DMS153 treated with DMSO at 0.1 percent for 48 hours (cell line): ENCODE measurements at regions not wholly inside any gene's neighbourhood (a gene's known extent, or its start where the extent isn't known, plus 50 kb on each side); places are given as distances from the start of the nearest gene placed in this dataset.

Experiments
- DNase-seq: peaks from one replicate; lab custom pipeline; 2025; ENCODE audit not compliant: unreplicated experiment; lab: John Stamatoyannopoulos, UW

GRCh38 chr4:95985791-95986550 is 146.1 kb downstream of the PDHA2 start:
- no peak for DNase-seq

DNA sequence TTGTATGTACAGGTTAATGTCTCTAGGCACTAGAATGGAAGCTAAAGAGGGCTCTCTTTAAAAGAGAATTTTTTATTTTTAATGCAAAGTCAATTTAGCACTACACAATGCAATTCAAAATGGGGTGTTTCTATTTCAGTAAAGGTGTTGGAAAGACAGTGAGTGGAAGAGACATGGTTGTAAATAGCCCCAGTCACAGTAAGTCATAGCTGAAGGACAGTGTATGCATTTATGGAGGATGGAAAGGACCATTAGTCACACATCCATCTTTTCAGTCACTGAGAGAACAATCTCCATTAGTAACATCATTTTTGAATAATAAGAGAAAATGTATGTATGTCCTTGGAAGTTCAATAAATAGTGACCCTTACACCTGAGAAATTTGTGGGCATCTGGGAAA is 148.0 kb downstream of the PDHA2 start:
- no peak for DNase-seq

GRCh38 chr4:95998311-95998710 is 158.4 kb downstream of the PDHA2 start:
- DNase-seq, result no peak

DNA sequence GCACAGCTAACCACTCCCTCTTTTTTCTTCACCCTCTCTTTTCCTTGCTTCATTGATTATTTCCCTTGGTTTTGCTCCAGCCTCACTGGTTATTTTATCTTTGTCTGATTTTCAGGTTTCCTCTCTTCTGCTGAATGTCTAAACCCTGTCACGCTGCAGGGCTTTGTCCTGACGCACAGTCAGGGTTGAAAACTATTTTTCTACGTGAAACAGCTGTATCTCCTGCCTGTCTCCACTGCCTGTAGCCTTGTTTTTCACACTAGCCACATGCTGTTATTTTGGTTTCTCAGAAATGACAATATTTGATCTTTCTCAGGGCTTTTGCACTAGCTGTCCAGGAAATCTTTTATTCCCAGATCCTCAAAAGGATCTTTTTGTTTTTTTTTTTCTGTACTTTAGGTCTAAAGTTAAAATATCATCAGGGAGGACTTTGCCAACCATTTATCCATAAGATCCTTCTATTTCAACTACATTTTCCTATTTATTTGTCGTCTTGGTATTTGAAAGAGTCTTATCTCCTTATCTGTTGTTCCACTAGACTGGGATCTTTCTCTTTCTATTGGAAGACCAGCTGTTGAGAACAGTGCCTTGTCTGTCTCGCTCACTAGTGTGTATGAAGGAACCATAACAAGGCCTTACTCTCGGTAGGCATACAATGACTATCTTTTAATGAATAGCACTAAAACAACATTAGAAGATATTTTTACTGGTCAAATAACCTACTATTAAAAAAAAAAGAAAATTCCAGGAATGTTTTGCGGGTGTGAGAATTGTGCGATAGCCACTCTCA is 164.3 kb downstream of the PDHA2 start:
- DNase-seq, result no peak

DNA sequence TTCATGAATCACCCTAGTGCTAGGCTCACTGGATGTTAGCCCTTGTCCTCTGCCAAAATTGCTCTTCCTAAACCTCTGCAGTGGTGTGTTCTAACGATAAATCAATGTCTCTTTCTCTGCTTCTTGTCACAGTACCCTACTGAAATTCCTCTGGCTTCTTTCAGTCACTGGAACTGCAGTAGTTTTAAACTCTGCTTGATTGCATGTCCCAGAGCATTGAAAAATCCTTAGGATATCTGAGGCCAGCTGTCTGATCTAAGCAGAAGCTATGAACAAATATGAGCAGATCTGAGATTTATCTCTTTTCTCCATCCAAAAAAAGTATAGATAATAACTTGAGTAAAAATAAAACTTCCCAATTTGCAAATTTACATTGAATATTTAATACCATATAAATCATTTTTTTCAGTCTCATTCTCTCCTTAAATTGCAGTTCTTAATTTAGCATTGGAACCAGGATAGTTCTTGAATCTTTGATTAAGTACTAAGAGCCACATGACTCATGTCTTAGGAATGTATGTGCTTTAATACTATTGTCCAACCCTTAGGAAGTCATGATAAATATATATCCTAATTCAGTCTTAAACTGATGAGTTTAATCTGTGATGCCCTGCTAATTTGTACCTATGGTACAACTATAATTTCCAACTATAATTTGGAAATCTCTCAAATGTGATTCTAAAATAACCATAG is 169.7 kb downstream of the PDHA2 start:
- DNase-seq, result no peak

DNA sequence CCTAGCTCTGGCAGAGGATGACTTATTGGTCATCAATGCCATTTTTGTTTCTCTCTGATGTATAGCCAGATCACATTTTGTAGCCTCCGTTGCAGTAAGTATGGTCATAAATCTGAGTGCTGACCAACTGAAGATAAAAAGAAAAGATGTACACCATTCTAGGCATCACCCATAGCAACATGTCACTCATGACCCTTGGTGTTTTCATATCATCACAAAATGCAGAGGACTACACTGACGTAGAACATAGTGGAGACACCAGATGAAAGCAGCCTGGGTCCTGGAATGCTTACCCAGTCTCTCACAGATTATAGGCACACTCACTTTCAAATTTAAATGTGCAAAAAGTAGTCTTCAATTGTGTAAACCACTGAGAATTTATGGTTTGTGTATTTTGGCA is 172.8 kb downstream of the PDHA2 start:
- DNase-seq, result no peak

DNA sequence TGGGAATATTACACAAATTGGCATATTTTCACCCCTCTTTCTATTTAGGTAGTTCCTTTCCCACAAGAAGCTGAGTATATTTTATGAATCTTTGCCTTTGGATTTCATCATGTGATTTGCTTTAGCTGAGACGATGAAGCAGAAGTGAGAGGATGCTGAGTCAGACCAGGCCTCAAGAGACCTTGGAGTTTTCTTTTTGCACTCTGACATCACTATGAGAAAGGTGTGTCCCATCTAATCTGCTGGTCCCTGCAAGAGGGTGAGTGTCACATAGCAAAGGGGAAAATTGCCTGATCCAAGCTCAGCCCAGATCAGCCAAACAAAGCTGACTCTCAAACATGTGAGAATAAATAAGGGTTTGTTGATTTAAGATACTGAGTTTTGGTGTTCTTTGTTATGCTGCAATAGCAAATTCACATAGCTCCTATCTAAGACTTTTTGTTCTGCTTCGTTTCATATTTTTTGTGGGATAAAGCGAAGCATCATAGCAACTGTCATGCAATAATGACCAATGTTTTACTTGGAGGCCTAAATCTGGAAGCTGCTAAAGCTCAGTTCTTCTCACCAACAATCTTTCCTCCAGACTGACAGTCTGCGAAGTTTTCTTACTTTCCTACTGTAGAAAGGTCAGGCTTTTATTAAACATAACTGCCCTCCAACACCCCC is 176.9 kb downstream of the PDHA2 start:
- no peak for DNase-seq

DNA sequence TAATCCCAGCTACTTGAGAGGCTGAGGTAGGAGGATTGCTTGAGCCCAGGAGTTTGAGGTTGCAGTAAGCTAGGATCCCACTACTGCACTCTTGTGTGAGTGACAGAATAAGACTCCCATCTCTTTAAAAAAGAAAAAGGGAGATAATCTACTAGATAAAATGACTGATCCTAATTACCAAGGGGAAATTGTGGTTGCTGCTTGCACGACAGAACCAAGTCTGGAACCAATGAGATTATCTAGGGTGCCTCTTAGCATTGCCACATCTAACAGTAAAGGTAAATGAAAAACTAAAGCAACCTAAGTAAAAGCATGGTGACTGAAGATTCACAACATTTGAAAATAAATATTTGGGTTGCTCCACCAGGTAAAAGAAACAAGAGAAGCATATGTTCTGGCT is 185.1 kb downstream of the PDHA2 start:
- no peak for DNase-seq

DNA sequence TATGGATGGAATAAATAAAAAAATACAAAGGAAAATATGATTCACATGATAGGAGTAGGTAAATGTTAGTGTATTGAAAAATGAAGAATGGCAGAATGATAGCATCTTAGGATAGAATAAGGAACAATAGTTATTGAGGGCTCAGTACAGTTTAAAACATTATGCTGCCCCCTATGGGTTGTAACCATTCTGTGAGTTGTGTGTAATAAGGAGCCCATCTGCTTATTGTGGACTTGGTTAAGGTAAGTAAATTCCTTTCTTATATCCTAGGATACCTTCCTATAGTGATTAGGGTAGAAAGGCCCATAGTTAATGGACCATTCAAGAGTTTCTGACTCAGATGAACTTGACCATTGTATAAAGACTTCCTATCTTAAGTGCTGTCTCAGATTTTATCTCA is 195.8 kb downstream of the PDHA2 start:
- no peak for DNase-seq

GRCh38 chr4:96036781-96037180 is 196.9 kb downstream of the PDHA2 start:
- no peak for DNase-seq

DNA sequence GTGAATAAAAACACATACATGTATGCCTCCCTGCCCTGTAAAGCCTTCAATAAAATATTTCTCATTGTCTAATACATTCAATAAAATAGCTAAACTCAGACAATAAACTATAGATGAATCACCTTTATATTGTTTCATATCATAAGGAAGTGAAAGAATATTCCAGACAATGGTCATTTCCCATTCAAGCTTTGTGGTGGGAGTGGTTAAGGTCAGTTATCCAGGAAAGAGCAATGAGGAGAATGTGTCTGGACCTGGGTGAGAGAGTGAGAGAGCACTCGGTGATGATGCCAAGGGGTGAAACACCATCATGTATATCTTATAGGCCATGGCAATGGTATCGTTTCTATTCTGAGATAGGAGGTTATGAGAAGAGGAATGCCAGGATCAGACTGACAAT is 197.8 kb downstream of the PDHA2 start:
- DNase-seq, result no peak

DNA sequence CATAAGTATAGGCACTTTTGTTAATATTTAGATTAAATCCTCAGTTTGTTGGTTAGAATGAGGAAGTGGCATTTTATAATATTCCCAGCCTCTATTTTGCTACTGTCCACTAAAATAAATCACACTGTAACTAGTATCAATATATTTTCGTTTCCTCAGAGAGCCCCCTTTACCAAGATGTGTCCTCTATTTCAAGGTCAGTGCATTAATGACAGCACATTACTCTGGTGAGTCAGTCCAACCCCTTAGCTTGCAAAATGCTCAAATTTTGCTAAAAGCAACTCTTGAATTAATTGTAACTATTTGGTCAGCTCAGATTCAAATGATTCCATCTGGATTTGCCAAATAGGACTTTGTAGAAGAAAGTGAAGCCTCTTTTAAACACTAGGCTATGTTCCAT is 199.3 kb downstream of the PDHA2 start:
- DNase-seq, result no peak

DNA sequence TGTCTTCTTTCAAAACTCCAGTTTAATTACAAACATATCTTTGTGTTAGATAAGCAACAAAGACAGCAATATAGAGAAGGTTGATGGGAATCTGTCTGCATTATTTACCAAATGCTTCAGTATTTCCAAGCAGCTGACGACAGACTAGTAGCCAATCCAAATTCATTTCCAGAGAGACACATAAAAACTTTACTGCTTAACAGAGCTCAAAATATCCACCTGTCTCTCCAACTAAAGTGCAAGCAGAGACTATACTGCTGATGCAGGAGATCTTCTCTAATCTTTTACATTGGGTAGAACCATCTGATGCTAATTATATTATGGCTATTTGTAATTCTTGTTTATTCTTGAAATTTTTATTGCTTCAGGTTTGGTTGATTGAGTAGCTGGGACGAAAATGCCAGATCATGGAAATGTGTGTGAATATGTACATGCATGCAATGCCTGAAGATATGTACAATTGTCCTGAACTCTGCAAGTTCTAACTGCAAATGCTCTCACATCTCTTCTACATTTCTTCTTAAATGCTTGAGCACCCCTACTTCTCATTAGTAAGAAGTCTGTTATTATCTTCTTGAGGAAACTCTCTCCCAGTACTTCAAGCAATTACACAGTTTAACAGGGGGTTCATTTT is 200.0 kb downstream of the PDHA2 start:
- DNase-seq, result no peak

DNA sequence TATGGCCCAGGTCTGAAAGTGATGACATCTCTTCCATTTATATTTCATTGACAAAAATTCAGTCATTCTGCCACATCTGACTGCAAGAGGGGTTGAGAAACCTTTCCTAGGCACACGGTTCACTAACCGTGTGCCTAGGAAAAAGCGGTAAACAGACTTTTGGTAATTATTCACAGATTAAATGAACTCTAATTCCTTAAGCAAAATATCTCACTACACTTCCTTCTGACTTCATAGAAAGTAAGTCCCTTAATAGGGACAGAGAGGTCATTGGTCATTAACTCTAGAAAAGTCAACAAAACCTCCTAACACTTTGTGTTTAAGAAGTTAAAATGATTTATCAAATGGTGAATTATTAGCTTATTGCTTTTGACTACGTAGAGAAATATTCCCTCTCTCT is 205.1 kb downstream of the PDHA2 start:
- DNase-seq, result no peak

- DNase-seq, result no peak
These were observed 212.9 kb downstream of the PDHA2 start for GRCh38 chr4:96052827-96053226.

DNA sequence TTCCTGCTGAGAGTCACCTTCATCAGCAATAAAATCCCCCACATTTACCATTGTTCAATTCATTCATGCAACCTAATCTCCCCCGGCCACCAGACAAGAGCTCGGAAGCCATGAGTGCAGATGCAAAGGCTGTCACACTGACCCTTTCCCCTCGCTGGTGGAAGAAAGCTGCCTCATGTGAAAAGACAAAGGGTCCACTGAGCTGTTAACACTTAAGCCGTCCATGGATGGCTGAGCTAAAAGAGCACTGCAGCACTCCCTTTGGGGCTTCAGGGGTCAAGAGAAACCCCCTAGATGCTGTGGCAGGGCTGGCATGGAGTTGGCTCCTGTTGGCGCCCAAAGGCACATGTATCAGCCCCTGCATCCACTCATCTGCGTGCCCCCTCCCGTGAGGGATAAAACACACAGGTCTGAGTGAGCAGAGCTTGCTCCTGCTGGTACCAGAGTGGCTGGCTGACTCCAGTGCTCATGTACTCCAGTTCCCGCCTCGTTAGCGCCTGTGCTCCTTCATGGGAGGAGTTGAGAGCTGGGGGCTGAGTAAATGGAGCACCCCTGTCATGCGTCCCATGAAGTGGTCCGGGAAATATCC is 216.5 kb downstream of the PDHA2 start:
- no peak for DNase-seq

DNA sequence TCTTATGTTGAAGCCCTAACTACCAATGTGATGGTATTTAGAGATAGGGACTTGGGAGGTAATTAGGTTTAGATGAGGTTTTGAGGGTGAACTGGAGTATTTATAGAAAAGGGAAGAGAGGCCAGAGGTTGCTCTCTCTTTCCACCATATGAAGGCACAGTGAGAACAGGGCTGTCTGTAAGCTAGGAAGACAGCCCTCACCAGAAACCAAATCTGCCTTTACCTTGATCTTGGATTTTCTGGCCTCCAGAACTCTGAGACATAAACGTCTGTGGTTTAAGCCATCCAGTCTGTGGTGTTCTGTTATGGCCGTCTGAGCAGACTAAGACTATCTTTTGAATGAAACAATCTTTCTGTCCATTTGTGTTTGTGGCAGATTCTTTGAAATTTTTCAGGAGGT is 223.7 kb downstream of the PDHA2 start:
- no peak for DNase-seq

GRCh38 chr4:96073461-96073860 is 233.6 kb downstream of the PDHA2 start:
- DNase-seq, result no peak

DNA sequence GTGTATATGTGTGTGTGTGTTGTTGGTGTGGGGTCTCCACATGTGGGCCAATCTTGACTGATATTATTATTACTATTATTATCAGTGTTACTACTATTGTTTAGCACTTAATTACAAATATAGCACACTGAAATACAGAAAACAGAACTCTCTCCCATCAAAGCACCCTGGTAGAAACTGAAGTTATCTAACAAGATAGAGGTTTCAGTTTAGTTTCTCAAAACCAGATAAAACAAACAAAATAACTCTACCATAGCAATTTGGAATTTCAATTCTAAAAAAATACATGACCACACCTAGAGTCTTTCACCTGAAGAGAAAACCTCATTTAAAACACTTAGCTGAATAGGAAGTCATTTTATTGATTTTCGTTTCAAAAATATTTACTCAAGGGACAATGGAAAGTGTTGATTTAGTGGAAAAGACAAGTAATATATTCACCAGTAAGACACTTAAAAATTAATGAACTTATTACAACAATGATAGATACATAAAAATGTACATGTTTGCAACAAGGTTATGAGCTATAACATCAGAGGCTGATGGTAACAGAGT is 252.3 kb downstream of the PDHA2 start:
- DNase-seq, result peak; percentile 2

GRCh38 chr4:96093057-96093456 is 253.2 kb downstream of the PDHA2 start:
- DNase-seq, result no peak
